ENCODE measurements at regions not wholly inside any gene's neighbourhood (a gene's known extent, or its start where the extent isn't known, plus 50 kb on each side); places are given as distances from the start of the nearest gene placed in this dataset.
"Not testable (repeated sequence)": the region's sequence is repeated elsewhere in the genome, so short reads cannot be mapped to it uniquely, and the experiment has no call there.

DNA sequence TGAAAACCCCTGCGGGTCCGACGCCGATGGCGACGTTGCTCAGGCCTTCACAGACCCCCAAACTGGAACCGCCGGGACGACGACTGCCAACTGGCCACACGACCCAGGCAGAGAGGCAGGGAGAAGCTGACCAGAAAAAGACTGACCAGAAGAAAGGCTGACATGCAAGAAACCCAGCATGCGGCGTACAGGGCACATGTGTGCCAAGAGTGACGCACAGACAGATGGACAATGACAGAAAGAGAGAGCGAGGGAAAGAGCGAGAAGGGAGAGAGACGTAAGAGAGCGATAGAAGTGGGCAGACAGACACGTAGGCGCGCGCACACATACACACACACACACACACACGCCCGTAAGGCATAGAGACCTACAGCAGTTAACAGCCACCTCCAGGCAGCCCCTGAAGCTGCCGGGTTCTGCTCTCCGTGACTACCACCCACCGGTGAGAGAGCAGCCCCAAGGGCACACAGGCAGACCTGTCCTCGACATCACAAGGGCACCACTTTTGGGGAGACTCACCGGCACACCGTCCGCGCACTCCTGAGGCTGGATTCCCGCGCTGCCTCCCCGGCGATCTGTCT is 67.2 kb upstream of the ZNF527 start:
- peak overlapping the region; percentile 16 to 52 for H3K4me3 ChIP-seq (ENCODE audit: low read depth in 1 of 2, low read length in 2 of 2)
- no peak overlapping the region for H3K27ac ChIP-seq (ENCODE audit: low read depth in 2 of 2, low read length in 1 of 2)
- H3K9me3 ChIP-seq (ENCODE audit: control insufficient read depth in 2 of 2, insufficient read depth in 1 of 2, low read depth in 1 of 2, low read length in 1 of 2), result peaks cover 10 to 20% of the 10 kb centered on the region in 2 donors
- H3K36me3 ChIP-seq (ENCODE audit: control insufficient read depth in 2 of 2, insufficient read depth in 2 of 2, low read length in 1 of 2), result peaks cover 0 to 2% of the 10 kb centered on the region in 2 donors
- H3K27me3 ChIP-seq (ENCODE audit: control insufficient read depth in 1 of 2, insufficient read depth in 2 of 2, low read length in 2 of 2), result no peaks in the 10 kb centered on the region
- 39 to 67% methylated on average over 36 of the region's 36 CpGs for WGBS, 2 donors
- H3K4me1 ChIP-seq (ENCODE audit: control insufficient read depth in 2 of 2, insufficient read depth in 2 of 2, low read length in 1 of 2), result no peaks in the 10 kb centered on the region

DNA sequence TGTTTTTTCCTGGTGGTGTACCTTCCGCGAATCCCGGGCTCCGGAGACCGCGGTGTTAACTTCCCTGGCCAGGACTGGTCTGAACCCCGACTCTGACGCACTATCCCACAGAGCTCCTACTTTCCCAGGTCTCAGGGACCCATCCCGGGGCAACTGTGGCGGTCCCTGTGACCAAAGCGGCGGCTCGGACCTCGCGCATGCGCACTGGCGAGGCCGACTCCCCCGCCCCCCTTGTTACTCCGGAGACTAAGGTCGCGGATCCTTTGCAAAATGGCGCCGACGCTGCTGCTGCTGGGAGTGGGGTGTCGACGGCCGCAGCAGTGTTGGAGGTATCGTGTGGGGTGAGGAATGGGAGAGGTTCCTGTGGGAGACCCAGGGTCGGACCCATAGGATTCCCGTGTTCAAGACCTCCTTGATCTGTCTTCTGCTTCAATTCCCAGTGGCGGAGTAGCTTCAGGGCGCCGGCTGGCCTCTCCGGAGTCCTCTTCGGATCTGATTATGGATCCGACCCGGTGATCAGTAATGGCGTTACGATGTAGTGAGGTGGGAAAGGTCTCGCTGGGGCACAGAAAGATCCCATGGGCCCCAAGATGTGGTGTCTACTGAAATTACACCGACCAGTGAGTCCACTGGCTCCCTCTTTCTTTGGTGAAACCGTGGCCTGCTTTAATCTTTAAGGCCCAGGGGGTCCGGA is 66.6 kb upstream of the ZNF527 start:
- WGBS, 2 donors, result 35 to 54% methylated on average over 44 of the region's 44 CpGs
- peak overlapping the region; percentile 16 to 52 for H3K4me3 ChIP-seq (ENCODE audit: low read depth in 1 of 2, low read length in 2 of 2)
- H3K4me1 ChIP-seq (ENCODE audit: control insufficient read depth in 2 of 2, insufficient read depth in 2 of 2, low read length in 1 of 2), result no peaks in the 10 kb centered on the region
- H3K9me3 ChIP-seq (ENCODE audit: control insufficient read depth in 2 of 2, insufficient read depth in 1 of 2, low read depth in 1 of 2, low read length in 1 of 2), result peaks cover 10 to 20% of the 10 kb centered on the region in 2 donors
- no peaks in the 10 kb centered on the region for H3K27me3 ChIP-seq (ENCODE audit: control insufficient read depth in 1 of 2, insufficient read depth in 2 of 2, low read length in 2 of 2)
- H3K36me3 ChIP-seq (ENCODE audit: control insufficient read depth in 2 of 2, insufficient read depth in 2 of 2, low read length in 1 of 2), result peaks cover 0 to 2% of the 10 kb centered on the region in 2 donors
- no peak overlapping the region for H3K27ac ChIP-seq (ENCODE audit: low read depth in 2 of 2, low read length in 1 of 2)

DNA sequence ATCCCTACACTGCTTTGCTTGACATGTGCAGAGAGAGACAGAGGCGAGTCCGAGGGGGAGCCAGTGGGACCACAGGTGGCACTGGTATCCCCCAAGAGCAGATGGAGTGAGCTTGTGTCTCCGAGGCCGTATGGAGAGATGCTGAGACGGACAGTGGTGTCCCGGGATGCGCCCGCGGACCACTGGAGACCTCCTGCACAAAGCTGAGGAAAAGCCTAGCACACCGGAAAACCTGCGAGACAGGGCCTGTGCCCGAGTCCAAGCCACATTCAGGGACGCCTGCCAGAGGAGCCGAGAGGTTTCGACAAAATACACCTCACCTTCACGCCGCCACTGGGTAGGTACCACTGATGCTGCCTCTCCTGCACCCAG is 66.0 kb upstream of the ZNF527 start:
- Histone ChIP-seq H3K27me3 (ENCODE audit: control insufficient read depth in 1 of 2, insufficient read depth in 2 of 2, low read length in 2 of 2) (no peaks in the 10 kb centered on the region), H3K9me3 (ENCODE audit: control insufficient read depth in 2 of 2, insufficient read depth in 1 of 2, low read depth in 1 of 2, low read length in 1 of 2) (peaks cover 10 to 20% of the 10 kb centered on the region in 2 donors), H3K36me3 (ENCODE audit: control insufficient read depth in 2 of 2, insufficient read depth in 2 of 2, low read length in 1 of 2) (peaks cover 0 to 2% of the 10 kb centered on the region in 2 donors), H3K27ac (ENCODE audit: low read depth in 2 of 2, low read length in 1 of 2) (no peak overlapping the region), H3K4me1 (ENCODE audit: control insufficient read depth in 2 of 2, insufficient read depth in 2 of 2, low read length in 1 of 2) (no peaks in the 10 kb centered on the region), H3K4me3 (ENCODE audit: low read depth in 1 of 2, low read length in 2 of 2) (no peak overlapping the region)
- 94 to 96% methylated on average over 17 of the region's 17 CpGs for WGBS, 2 donors

DNA sequence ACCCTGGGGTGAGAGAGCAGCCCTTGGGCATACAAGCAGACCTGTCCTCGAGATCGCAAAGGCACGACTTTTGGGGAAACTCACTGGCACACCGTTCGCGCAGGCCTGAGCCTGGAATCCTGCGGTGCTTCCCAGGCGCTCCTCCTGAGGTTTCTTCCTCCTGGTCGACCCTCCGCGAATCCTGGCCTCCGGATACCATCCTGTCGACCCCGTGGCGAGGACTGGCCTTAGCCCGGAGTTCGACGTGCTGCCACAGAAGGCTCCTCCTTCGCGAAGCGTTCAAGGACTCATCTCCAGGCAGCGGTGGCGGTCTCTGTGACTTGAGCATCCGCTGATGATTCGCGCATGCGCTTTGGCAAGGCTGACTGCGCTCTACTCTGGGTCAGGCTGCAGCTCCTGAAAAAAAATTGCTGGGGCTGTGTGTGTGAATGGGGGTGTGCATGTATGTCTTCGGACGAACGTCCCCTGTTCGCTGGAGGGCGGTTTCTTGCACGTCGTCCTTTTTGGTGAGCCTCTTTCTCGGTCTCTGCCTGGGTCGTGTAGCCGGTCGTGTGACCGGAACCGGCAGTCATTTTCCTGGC is 64.4 kb upstream of the ZNF527 start:
- H3K4me1 ChIP-seq (ENCODE audit: control insufficient read depth in 2 of 2, insufficient read depth in 2 of 2, low read length in 1 of 2), result no peaks in the 10 kb centered on the region
- no peak overlapping the region for H3K4me3 ChIP-seq (ENCODE audit: low read depth in 1 of 2, low read length in 2 of 2)
- no peaks in the 10 kb centered on the region for H3K27me3 ChIP-seq (ENCODE audit: control insufficient read depth in 1 of 2, insufficient read depth in 2 of 2, low read length in 2 of 2)
- peaks cover 0 to 2% of the 10 kb centered on the region in 2 donors for H3K36me3 ChIP-seq (ENCODE audit: control insufficient read depth in 2 of 2, insufficient read depth in 2 of 2, low read length in 1 of 2)
- no peak overlapping the region for H3K27ac ChIP-seq (ENCODE audit: low read depth in 2 of 2, low read length in 1 of 2)
- H3K9me3 ChIP-seq (ENCODE audit: control insufficient read depth in 2 of 2, insufficient read depth in 1 of 2, low read depth in 1 of 2, low read length in 1 of 2), result peaks cover 10 to 20% of the 10 kb centered on the region in 2 donors
- WGBS, 2 donors, result 88 to 93% methylated on average over 41 of the region's 41 CpGs

DNA sequence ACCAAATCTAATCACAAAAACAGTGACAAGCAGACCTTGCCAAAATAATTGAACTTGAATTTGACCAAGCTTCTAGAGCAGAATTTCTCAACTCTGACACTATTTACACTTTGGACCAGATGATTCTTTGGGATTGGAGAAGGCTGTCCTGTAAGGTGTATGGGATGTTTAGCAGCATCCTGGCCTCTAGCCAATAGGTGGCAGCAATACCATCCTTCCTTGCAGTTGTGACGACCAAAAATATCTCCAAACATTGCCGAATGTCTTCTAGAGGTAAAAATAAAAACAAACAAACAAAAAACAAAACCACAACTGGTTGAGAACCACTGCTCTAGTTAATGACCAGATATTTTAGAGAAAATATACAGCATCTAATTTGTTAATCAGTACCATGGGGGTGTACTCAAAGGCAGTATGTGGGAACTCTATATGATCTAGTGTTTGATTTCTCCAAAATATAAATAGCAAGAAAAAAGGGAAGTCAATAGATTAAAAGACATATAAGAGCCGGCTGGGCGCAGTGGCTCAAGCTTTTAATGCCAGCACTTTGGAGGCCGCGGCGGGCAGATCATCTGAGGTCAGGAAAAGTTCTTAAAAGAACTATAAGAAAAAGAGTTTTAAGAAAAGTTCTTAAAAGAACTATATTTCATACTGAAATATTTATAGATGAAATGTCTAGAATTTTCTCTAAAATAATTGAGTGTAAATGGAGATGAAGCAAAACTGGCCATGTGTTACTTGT is 60.9 kb upstream of the ZNF527 start:
- no peaks in the 10 kb centered on the region for H3K27me3 ChIP-seq (ENCODE audit: control insufficient read depth in 1 of 2, insufficient read depth in 2 of 2, low read length in 2 of 2)
- H3K9me3 ChIP-seq (ENCODE audit: control insufficient read depth in 2 of 2, insufficient read depth in 1 of 2, low read depth in 1 of 2, low read length in 1 of 2), result peaks cover 5 to 7% of the 10 kb centered on the region in 2 donors
- no peaks in the 10 kb centered on the region for H3K36me3 ChIP-seq (ENCODE audit: control insufficient read depth in 2 of 2, insufficient read depth in 2 of 2, low read length in 1 of 2)
- WGBS, 2 donors, result 65% methylated on average over 7 of the region's 7 CpGs
- no peak overlapping the region for H3K27ac ChIP-seq (ENCODE audit: low read depth in 2 of 2, low read length in 1 of 2)
- H3K4me1 ChIP-seq (ENCODE audit: control insufficient read depth in 2 of 2, insufficient read depth in 2 of 2, low read length in 1 of 2), result no peaks in the 10 kb centered on the region
- H3K4me3 ChIP-seq (ENCODE audit: low read depth in 1 of 2, low read length in 2 of 2), result no peak overlapping the region

DNA sequence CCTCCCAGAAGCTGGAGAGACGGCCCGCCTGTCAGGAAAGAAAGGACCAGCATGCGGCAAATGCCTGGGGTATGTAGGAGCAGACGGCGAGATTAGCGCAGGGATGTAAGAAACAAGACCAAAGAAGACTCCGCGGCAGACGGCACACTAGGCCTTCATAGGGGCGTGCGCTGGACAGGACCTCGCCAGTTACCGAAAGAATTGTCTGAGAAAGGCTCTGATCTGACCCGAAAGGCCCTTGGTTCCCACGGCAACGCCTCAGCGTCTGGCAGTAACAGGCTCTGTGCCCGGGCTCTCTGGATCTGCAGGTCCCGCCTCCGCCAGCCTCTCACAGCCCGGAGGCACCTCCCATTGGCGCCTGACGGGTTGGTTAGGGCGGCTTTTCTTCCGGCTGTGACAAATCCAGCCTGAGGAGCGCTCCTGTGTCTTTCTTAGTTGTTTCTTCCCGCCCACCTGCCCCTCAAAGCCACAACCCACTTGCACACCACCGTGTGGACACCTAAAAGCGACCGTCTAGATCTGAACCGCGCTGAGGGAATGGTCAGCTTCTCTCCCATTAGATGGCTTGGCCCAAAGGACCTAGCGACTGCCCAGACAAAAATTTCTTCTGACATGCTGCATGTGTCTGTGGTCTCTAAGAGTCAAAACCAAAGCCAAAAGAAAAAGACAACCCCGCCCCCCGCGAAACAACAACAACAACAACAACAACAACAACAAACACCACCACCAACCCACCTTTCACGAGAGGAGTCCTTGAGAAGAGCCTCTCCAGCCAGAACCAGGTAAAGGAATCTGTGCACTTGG is 58.2 kb upstream of the ZNF527 start:
- not testable (repeated sequence) for H3K9me3 ChIP-seq (ENCODE audit: control insufficient read depth in 2 of 2, insufficient read depth in 1 of 2, low read depth in 1 of 2, low read length in 1 of 2); H3K4me1 ChIP-seq (ENCODE audit: control insufficient read depth in 2 of 2, insufficient read depth in 2 of 2, low read length in 1 of 2); H3K36me3 ChIP-seq (ENCODE audit: control insufficient read depth in 2 of 2, insufficient read depth in 2 of 2, low read length in 1 of 2); H3K27me3 ChIP-seq (ENCODE audit: control insufficient read depth in 1 of 2, insufficient read depth in 2 of 2, low read length in 2 of 2)
- Histone ChIP-seq H3K27ac (ENCODE audit: low read depth in 2 of 2, low read length in 1 of 2) (peak overlapping the region; percentile 54 to 65), H3K4me3 (ENCODE audit: low read depth in 1 of 2, low read length in 2 of 2) (peak overlapping the region; percentile 36 to 44)
- WGBS, 2 donors, result 5 to 7% methylated on average over 31 to 36 of the region's 37 CpGs

DNA sequence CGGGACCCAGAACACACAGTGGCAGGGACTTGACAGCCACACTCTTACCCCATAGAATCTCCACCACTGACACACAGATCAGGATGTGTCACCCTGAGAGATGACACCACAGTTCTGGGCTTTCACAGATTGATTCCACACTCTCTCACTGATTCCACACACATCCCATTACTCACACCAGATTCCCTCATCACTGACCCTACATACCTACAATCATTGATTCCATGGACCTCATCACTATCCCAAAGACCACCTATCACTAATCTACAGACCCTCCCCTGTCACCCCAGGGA is 57.6 kb upstream of the ZNF527 start:
- 88 to 91% methylated on average over 1 of the region's 1 CpG for whole genome bisulfite sequencing, 2 donors
- H3K27me3 ChIP-seq (ENCODE audit: control insufficient read depth in 1 of 2, insufficient read depth in 2 of 2, low read length in 2 of 2), result no peaks in the 10 kb centered on the region
- no peaks in the 10 kb centered on the region for H3K4me1 ChIP-seq (ENCODE audit: control insufficient read depth in 2 of 2, insufficient read depth in 2 of 2, low read length in 1 of 2)
- no peaks in the 10 kb centered on the region for H3K9me3 ChIP-seq (ENCODE audit: control insufficient read depth in 2 of 2, insufficient read depth in 1 of 2, low read depth in 1 of 2, low read length in 1 of 2)
- no peak overlapping the region for H3K4me3 ChIP-seq (ENCODE audit: low read depth in 1 of 2, low read length in 2 of 2)
- H3K36me3 ChIP-seq (ENCODE audit: control insufficient read depth in 2 of 2, insufficient read depth in 2 of 2, low read length in 1 of 2), result no peaks in the 10 kb centered on the region
- H3K27ac ChIP-seq (ENCODE audit: low read depth in 2 of 2, low read length in 1 of 2), result peak overlapping the region; percentile 54 to 65

DNA sequence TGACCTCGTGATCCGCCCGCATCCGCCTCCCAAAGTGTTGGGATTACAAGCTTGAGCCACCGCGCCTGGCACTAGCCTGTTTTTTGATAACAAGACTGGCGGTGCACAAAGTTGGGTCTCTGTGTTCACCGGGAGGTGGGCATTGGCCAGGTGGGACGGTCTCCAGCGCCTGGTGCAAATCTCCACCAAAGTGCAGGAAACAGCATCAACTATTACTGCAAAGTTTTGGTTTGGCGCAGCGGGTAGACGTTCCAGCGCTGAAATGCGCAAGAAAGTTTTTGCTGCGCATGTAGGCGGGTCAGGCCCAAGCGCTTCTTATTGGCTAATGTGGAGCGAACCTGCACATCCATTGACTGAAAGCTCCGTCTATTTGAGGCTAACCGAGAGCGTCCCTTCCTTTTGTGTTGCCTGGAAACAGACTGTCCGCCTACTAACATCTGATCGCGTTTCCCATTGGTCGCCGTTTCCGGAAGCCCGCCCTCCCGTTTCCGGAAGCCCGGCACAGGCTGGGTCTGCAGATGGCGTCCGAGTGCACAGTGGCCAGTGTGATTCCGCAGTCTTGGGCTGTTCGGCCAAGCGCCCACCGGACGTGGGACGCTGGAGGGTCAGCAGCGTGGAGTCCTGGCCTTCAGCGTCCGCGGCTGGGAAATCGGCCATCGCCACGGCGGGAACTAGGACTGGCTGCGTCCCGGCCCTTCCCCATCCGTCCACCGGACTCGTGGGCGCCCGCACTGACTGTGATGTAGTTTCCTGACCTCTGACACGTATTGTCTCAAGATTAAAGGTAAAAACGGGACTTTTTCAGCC is 53.3 kb upstream of the ZNF527 start:
- H3K27me3 ChIP-seq (ENCODE audit: control insufficient read depth in 1 of 2, insufficient read depth in 2 of 2, low read length in 2 of 2), result no peaks in the 10 kb centered on the region
- WGBS, 2 donors, result 0% methylated on average over 57 of the region's 57 CpGs
- no peaks in the 10 kb centered on the region for H3K36me3 ChIP-seq (ENCODE audit: control insufficient read depth in 2 of 2, insufficient read depth in 2 of 2, low read length in 1 of 2)
- H3K4me1 ChIP-seq (ENCODE audit: control insufficient read depth in 2 of 2, insufficient read depth in 2 of 2, low read length in 1 of 2), result no peaks in the 10 kb centered on the region
- H3K4me3 ChIP-seq (ENCODE audit: low read depth in 1 of 2, low read length in 2 of 2), result peak overlapping the region; percentile 96 to 98
- peak overlapping the region; percentile 90 to 98 for H3K27ac ChIP-seq (ENCODE audit: low read depth in 2 of 2, low read length in 1 of 2)
- no peaks in the 10 kb centered on the region for H3K9me3 ChIP-seq (ENCODE audit: control insufficient read depth in 2 of 2, insufficient read depth in 1 of 2, low read depth in 1 of 2, low read length in 1 of 2)

DNA sequence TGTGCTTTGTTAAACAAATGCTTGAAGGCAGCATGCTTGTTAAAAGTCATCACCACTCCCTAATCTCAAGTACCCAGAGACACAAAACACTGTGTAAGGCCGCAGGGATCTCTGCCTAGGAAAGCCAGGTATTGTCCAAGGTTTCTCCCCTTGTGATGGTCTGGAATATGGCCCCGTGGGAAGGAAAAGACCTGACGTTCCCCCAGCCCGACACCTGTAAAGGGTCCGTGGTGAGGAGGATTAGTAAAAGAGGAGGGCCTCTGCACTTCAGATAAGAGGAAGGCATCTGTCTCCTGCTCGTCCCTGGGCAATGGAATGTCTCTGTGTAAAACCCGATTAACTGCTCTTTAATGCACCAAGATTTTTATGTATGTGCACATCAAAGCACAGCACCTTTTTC is 49.9 kb upstream of the ZNF527 start:
- H3K9me3 ChIP-seq (ENCODE audit: control insufficient read depth in 2 of 2, insufficient read depth in 1 of 2, low read depth in 1 of 2, low read length in 1 of 2); H3K27ac ChIP-seq (ENCODE audit: low read depth in 2 of 2, low read length in 1 of 2): not testable (repeated sequence)
- WGBS, 2 donors, result 66 to 69% methylated on average over 7 of the region's 7 CpGs

More for the DNA sequence above, 49.9 kb upstream of the ZNF527 start:
- not testable (repeated sequence) for H3K27me3 ChIP-seq (ENCODE audit: control insufficient read depth in 1 of 2, insufficient read depth in 2 of 2, low read length in 2 of 2); H3K36me3 ChIP-seq (ENCODE audit: control insufficient read depth in 2 of 2, insufficient read depth in 2 of 2, low read length in 1 of 2); H3K4me3 ChIP-seq (ENCODE audit: low read depth in 1 of 2, low read length in 2 of 2); H3K4me1 ChIP-seq (ENCODE audit: control insufficient read depth in 2 of 2, insufficient read depth in 2 of 2, low read length in 1 of 2)

Measured in esophagus (tissue), 2 donors.